ENCODE measurements at regions not wholly inside any gene's neighbourhood (a gene's known extent, or its start where the extent isn't known, plus 50 kb on each side); places are given as distances from the start of the nearest gene placed in this dataset.
"Not testable (repeated sequence)": the region's sequence is repeated elsewhere in the genome, so short reads cannot be mapped to it uniquely, and the experiment has no call there.

DNA sequence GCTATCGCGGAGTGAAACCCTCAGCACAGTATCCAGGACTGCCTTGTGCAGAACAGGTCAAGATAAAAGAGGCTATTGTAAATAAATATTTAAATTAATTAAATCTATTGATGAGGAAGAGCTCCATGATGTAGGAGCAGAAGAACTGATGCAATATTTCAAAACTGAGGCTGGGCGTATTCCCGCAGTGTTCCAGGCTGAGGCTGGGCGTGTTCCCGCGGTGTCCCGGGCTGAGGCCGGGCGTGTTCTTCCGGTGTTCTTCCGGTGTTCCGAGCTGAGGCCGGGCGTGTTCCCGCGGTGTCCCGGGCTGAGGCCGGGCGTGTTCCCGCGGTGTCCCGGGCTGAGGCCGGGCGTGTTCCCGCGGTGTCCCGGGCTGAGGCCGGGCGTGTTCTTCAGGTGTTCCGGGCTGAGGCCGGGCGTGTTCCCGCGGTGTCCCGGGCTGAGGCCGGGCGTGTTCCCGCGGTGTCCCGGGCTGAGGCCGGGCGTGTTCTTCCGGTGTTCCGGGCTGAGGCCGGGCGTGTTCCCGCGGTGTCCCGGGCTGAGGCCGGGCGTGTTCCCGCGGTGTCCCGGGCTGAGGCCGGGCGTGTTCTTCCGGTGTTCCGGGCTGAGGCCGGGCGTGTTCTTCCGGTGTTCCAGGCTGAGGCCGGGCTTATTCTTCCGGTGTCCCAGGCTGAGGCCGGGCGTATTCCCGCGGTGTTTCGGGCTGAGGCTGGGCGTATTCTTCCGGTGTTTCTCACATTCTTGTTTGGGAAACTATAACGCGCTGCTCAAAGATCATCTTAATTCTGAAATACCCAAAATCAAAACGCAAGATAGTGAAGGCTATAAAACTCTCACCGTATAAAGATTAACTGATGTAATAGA is 130.1 kb upstream of the FRG1 start:
- DNase-seq (ENCODE audit: low read depth in 2 of 2) = not testable (repeated sequence)

DNA sequence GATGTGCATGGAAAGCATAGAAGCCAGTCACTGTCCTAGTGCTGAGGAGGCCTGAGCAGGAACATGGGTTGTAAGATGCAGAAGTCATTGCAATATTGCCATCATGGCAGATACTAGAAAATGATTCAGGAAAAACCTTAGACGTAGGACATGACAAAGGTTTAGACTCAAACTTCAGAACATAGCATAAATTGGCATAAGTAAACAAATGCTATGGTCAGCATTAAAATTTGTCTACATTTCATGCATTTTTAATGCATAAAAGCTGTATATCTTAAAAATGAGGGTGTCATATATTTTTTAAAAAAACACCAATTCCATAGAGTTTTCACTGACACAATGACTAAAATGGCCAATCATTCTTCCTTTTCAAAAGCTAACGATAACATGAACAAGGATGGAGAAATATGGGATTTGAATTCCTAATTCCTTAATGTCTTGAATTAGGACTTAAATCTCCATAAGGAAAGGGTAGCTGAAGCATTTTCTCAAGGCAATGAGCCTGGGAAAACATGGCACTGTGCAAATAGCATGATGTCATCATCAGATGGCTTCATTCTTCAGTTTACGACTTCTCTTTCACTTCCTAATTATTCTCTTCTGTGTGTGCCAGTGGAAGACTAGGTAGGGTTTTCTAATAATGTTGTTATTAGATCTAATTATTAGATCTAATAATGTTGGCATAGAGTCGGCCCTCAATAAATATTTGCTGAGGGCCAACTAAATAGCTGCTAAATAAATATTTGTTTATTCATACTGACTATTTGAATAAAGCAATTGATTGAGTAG is 125.1 kb upstream of the FRG1 start:
- DNase-seq (ENCODE audit: low read depth in 2 of 2) = no peak

DNA sequence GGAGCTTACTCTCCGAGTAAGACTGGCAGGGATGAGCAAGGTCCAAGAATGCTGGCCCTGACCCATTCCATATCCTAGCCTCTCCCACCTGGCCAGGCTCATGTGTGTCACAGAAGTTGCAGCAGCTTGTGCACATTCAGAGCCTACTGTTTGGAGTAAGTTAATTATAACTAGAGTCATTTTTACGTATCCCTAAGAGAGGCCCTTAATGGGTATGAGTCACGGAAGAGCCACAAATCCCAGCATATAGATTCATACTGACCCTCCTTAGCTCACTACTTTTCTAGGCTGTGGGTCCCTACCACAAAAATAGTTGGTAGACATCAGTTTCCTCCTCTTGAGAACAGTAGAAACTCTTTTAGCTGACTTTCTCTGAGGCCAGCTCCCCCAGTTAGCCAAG is 118.3 kb upstream of the FRG1 start:
- no peak for DNase-seq (ENCODE audit: low read depth in 2 of 2)

DNA sequence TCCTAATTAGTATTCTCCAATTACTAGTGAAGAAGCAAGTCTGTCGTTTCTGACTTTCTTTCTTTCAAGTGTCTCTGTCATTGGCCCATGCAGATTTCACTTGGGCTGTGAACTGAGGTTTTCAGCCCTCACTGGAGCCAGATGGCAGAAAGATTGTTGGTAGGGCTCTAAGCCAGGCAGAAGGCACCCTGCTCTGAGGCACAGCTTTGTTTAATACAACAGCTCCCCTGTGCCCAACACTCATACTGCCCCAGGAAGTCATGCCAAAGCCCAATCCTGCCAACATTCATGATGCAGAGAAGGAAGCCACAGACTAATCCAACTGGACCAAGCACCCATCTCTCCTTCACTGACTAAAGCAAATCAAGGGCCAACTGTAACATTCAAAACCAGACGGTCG is 117.1 kb upstream of the FRG1 start:
- no peak for DNase-seq (ENCODE audit: low read depth in 2 of 2)

DNA sequence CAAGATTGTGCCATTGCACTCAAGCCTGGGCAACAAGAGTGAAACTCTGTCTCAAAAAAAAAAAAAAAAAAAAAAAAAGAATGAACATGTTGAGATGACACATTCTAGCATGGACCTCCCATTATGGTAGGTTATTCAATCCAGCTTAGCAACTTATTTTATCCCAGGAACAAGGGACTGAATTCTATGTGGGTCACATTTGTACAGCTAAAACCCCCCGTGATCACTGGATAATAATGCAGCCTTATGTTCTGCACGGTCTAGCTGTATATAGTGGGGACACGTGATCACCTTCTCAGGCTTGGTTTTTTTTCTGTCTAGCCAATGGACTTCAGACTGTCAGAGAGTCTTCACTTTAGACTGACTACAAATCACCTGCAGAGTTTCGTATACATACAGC is 115.2 kb upstream of the FRG1 start:
- DNase-seq (ENCODE audit: low read depth in 2 of 2) = no peak

DNA sequence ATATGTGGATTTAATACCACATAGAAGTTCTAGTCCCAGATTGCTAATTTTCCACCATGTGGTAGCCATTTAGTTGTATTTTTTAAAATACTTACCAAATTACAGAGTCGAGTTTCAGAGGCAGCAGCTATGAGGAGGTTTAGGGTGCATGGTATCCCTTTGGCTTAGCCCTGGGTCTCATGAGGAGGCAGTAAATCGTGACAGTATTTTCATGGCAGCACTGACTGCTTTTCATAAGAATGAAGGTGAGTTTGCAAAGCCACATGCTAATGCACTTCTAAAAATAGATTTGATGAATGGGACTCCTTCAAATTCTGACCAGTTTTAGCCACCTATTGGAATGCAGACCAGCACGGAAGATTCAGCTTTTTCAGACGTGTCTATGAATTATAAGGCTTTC is 114.0 kb upstream of the FRG1 start:
- no peak for DNase-seq (ENCODE audit: low read depth in 2 of 2)

DNA sequence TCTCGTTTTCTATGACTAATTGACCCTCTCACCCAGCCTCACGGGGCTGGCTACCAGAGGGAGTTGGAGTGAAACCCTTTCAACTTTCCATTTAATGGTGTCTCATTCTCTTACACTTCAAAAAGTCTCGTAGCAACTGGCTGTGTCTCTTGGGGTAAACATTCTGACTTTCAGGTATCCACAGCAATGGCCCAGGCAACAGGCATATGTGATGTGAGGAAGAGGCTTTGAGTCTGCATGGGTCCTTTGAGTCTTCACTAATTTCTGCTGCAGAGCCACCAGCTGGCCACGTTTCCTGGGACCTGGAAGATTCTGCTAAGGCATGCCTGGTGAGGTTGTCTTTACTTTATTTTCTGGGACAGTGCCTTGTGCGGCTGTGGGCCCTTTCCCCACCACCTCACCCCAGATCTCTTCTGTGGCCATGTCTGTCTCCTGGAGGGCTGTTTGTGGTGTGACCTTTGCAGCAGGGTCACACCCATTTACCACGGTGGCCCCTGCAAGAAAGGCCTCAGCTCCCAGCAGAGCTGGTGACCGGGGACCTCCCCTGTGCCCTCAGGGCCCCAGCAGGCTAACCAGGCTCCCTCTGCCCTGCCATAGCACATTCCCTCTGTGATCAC is 112.5 kb upstream of the FRG1 start:
- DNase-seq (ENCODE audit: low read depth in 2 of 2) = no peak

DNA sequence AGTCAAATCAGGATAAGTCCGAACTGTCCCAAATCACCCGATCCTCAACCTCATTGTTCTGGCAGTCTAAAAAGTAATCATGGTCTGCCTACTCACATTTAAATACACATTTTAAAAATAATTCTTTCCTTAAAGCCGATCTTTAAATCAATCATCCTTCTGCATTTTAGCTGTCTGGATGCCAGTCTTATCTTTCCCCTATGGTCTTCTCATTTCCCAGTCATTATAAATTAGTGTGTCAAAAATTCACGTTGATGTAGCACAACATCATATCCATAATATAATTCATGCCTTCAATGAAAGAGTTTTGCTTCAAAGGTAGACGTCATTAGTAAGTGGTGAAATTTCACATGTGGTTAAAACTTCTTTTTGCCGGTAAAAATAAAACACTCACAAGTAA is 108.1 kb upstream of the FRG1 start:
- no peak for DNase-seq (ENCODE audit: low read depth in 2 of 2)

DNA sequence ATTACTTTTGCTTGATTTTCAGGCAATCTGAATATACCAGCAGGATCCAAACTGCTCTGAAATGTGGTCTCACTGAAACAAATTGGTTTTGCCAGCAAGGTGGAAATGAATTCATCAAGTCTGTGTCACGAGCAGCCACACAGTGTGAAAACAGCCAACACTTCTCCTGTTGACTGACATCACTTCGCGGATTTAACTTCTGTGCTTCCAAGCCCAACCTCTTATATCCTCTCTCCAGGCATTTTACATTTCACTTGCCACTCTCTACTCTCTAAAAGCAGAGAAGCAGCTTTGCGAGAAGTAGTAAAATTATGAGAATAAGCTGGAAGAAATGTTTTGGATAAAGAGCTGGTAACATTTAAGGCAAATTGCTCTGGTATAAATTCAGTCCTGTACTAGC is 106.1 kb upstream of the FRG1 start:
- no peak for DNase-seq (ENCODE audit: low read depth in 2 of 2)

DNA sequence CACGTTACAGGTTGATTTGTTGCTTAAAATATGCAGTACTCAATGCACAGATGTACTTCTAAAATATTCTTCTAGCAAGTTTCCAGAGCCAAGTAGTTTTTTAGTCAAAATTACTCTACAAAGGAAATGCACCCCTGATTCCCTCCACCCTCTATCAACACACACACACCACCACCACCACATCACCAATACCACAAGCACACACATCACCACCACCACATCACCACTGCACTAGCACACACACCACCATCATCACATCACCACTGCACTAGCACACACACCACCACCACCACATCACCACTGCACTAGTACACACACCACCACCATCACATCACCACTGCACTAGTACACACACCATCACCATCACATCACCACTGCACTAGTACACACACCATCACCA is 105.2 kb upstream of the FRG1 start:
- no peak for DNase-seq (ENCODE audit: low read depth in 2 of 2)

DNA sequence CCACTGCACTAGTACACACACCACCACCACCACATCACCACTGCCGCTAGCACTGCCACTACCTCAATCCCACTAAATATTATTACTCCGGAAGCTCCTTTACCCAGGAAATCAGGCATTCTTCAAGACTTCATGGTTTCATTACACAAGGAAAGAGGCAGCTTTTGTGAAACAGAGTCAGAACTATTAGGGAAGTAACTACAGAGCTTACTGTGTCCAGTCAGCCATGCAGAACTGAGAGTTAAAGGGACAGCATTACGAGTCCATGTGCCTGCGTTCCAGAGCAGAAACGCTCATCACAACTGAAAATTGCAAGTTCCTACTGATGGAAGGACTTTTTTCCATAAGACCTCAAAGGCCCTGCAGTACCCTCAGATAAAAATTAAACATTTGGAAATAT is 103.2 kb upstream of the FRG1 start:
- no peak for DNase-seq (ENCODE audit: low read depth in 2 of 2)

DNA sequence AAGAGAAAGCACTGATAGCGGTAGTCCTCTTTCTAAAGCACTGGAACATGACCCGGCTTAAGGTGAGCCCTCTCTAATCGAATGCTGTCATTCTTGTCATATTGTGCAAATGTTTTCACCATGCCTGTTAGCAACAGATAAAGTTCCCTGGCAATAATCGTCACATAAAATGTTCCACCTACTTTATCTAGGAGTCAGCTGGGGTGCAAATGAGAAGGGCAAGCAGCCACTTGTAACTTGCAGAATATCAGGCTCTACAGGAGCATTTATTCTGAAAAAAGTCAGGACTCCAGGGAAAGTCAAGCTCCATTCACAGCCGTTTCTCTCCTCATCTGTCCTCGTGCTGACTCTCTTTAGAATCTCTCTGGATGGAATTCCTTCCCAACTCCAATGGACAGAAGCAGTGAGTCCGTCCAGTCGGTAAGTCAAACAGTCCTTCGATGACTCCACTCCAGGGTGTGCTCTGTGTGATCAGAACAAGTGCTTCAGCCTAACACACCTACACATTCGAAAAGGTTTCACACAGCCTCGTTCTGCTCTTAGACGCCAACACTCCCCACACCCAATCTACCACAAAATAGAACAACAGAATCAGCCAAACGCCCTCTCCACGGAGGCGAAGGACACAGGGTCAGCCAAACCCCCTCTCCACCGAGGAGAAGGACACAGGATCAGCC is 101.7 kb upstream of the FRG1 start:
- DNase-seq (ENCODE audit: low read depth in 2 of 2) = no peak

DNA sequence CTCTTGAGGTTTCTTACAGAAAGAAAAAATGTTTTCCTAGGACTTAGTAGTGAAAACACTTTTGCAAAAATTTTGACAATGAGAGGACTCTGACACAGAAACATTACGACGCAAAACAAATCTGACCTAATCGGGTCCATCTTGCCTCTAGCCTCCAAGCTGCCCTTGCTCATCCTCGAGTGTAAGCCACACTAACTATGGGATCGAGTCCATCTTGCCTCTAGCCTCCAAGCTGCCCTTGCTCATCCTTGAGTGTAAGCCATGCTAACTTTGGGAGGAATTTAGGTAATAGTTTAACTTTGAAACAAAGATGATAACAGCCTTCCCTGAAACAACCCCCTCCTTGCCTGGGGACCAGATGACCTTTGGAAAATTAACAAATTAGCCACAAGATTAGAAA is 100.3 kb upstream of the FRG1 start:
- DNase-seq (ENCODE audit: low read depth in 2 of 2) = no peak

DNA sequence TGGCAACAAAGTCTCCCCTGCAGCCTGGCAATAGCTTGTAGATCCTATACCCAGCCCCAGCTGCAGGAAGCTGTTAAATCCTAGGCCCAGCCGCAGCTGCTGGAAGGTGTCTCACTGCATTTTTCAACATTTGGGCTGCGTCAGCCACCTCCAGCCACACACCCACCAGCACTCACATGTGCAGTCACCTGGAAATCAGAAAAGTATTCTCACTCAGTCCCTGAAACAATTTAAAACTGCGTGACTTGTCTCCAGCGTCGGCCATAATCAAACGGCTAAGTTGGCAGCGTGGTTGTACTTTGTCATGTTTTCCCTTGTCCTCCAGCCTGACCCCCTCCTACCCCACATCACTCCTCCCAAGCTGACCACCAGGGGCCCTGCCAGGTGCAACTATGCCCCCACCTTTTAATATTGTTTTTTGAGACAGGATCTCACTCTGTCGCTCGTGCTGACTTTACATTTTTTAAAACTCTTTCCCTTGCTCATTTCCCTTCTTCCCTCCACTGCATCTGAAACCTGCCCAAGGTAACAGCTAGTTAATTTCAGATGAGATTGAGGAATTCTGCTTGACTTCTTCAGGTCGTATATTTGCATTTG is 97.2 kb upstream of the FRG1 start:
- no peak for DNase-seq (ENCODE audit: low read depth in 2 of 2)

DNA sequence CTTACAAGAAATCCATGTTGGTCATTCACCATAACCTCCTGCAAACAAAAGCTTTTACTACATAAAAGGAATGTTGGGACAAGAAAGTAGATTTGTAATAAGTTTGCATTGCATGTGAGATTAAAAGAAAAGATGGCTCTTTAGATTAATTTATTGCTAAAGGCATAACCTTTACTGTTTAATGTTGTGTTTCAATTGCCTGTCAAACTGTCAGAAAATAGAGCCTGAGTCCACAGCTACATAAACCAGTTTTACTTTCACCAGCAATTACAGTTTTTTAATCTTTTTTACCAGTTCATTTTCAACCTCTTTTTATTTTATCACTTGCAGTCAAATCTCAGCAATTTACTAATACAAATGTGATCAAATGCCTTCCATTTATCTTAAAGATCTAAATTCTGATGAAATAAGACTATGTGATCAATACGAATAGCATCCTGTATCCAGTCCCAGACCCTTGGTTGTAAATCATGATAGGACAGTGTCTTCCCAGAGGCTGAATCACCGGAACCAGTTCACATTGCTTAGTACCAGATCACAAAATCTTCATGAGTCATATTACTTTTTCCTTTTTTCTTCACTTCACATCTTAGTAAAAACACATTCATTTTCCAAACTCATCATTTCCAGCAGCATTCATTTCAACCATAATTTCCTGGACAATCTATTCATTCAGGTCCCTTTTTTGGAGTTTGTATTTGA is 95.4 kb upstream of the FRG1 start:
- DNase-seq (ENCODE audit: low read depth in 2 of 2) = no peak

DNA sequence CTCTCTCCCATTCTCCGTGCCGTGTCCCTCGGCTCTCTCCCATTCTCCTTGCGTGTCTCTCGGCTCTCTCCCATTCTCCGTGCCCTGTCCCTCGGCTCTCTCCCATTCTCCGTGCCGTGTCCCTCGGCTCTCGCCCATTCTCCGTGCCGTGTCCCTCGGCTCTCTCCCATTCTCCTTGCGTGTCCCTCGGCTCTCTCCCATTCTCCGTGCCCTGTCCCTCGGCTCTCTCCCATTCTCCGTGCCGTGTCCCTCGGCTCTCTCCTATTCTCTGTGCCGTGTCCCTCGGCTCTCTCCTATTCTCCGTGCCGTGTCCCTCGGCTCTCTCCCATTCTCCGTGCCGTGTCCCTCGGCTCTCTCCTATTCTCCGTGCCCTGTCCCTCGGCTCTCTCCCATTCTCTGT is 94.6 kb upstream of the FRG1 start:
- DNase-seq (ENCODE audit: low read depth in 2 of 2) = not testable (repeated sequence)

DNA sequence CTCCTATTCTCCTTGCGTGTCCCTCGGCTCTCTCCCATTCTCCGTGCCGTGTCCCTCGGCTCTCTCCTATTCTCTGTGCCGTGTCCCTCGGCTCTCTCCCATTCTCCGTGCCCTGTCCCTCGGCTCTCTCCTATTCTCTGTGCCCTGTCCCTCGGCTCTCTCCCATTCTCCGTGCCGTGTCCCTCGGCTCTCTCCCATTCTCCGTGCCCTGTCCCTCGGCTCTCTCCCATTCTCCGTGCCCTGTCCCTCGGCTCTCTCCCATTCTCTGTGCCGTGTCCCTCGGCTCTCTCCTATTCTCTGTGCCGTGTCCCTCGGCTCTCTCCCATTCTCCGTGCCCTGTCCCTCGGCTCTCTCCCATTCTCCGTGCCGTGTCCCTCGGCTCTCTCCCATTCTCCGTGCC is 94.1 kb upstream of the FRG1 start:
- not testable (repeated sequence) for DNase-seq (ENCODE audit: low read depth in 2 of 2)

DNA sequence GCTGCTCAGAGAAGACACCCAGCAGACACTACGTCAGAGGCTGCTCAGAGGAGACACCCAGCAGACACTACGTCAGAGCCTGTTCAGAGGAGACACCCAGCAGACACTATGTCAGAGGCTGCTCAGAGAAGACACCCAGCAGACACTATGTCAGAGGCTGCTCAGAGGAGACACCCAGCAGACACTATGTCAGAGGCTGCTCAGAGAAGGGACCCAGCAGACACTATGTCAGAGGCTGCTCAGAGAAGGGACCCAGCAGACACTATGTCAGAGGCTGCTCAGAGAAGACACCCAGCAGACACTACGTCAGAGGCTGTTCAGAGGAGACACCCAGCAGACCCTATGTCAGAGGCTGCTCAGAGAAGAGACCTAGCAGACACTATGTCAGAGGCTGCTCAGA is 92.0 kb upstream of the FRG1 start:
- not testable (repeated sequence) for DNase-seq (ENCODE audit: low read depth in 2 of 2)

DNA sequence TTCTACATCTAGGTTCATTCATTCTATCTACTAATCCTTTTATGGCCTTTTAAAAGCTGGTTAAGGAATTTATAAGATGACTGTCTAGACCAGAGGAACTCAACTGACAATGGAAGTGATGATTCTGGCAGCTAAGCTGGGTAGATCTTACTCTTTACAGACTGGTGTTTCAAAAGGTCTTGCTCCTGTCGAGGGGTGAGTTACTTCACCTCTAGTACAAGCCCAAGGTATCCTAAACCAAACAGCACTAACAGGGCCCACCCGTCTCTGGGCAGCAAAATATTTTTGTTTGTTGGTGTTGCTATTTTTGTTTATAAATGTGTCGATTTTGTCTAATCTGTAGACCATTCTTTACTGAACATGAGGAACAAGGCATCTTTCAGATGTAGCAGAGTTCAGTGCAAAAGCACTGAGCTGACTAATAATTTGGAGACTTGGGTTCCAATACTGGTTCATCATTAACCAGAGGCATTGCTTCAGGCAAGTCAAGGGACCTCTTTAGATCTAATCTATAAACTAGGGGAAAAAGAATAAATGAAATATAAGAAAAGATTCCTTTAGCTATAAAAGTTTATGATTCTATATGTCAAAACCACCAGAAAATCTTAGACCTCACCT is 90.3 kb upstream of the FRG1 start:
- DNase-seq (ENCODE audit: low read depth in 2 of 2) = no peak

DNA sequence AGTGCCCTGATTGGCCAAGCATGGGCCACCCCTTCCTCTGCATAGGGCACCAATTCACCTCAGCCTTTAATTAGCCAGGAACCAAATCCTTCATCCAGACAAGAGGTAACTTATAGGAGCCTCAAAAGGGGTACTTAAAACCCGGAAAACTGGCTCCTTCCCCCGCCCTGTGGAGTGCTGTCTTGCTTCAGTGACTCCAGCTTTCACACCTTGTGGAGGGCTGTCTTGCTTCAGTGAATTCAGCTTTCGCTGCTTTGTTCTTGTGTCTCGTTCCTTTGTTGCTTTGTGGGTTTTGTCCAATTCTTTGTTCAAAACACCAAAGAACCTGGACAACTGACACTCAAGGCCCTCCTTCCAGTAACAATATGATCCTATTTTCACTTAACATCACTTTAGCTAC is 82.2 kb upstream of the FRG1 start:
- no peak for DNase-seq (ENCODE audit: low read depth in 2 of 2)

DNA sequence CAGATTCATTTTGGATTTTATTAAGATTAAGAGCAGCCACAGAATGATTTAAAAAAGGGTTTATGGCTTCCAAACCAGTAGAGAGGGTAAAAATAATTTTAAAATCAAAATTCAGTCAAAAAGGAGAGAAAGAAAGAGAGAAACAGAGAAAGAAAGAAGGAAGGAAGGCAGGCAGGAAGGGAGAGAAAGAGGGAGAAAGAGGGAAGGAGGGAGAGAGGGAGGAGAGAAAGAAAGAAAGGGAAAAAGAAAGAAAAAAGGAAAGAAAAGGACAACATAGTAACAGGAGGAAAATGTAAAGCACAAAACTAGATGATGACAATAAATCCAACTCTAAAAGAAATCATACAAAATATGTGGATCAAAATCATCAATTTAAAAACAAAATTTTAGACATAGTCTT is 79.6 kb upstream of the FRG1 start:
- DNase-seq (ENCODE audit: low read depth in 2 of 2) = no peak

All from stimulated activated CD8-positive, alpha-beta memory T cell treated with anti-CD3 and anti-CD28 coated beads, Interleukin-7, amount 100 ng/mL, for 4 hours (primary cell).